Upper lobe of left lung (tissue), 6 donors: ENCODE measurements at regions not wholly inside any gene's neighbourhood (a gene's known extent, or its start where the extent isn't known, plus 50 kb on each side); places are given as distances from the start of the nearest gene placed in this dataset.

ENCODE experiments used
- ATAC-seq, 2 donors: fragments of 200-7000 bp; cut with Tn5 transposase; one replicate each; pipeline ENCODE4 v1.9.1; 2022; ENCODE audit warnings: mild to moderate bottlenecking in 2 of 2, moderate library complexity in 2 of 2; ENCODE audit not compliant: low FRiP score in 2 of 2
- DNase-seq, 2 donors: peaks; one replicate each; pipeline ENCODE4 v3.0.0-alpha.2; 2019 to 2020
- H3K27ac ChIP-seq, 4 donors: fragments of 200-600 bp; sonication (generic); one replicate each; pipeline ENCODE4 v1.5.1; 2016 to 2019
- H3K27me3 ChIP-seq, 4 donors: fragments of 200-600 bp; sonication (generic); one replicate each; pipeline ENCODE4 v1.5.1; 2017 to 2019
- H3K36me3 ChIP-seq, 4 donors: fragments of 200-600 bp; sonication (generic); one replicate each; pipeline ENCODE4 v1.5.1; 2016 to 2019
- H3K4me1 ChIP-seq, 4 donors: fragments of 200-600 bp; sonication (generic); one replicate each; pipeline ENCODE4 v1.5.1; 2018 to 2019
- H3K4me3 ChIP-seq, 4 donors: fragments of 200-600 bp; sonication (generic); one replicate each; pipeline ENCODE4 v1.5.1; 2017 to 2019; ENCODE audit warnings: mild to moderate bottlenecking in 2 of 4, moderate library complexity in 1 of 4
- H3K9me3 ChIP-seq, 4 donors: fragments of 200-600 bp; sonication (generic); one replicate each; pipeline ENCODE4 v1.5.1; 2018 to 2019
- CTCF ChIP-seq, 6 experiments: fragments of 450-650 bp in 4 of 6; fragments of 200-600 bp in 2 of 6; sonication (generic) in 2 of 6; IDR thresholded peaks; one replicate each; pipeline ENCODE4 v1.5.1; 2016 to 2019; ENCODE audit warnings: antibody characterized with exemption in 6 of 6
- EP300 ChIP-seq, 4 donors: sonication (generic); formaldehyde crosslinking; IDR thresholded peaks; one replicate each; pipeline ENCODE4 v1.5.1; 2017; ENCODE audit warnings: antibody characterized with exemption in 4 of 4, control low read depth in 2 of 4
- POLR2A ChIP-seq, 4 donors: fragments of 450-650 bp; IDR thresholded peaks; one replicate each; pipeline ENCODE4 v1.5.1; 2016 to 2017; ENCODE audit warnings: antibody characterized with exemption in 4 of 4, mild to moderate bottlenecking in 2 of 4
- POLR2AphosphoS5 ChIP-seq, 2 donors: sonication (generic); formaldehyde crosslinking; IDR thresholded peaks; one replicate each; pipeline ENCODE4 v1.5.1; 2017; ENCODE audit warnings: antibody characterized with exemption in 2 of 2
- WGBS, 2 donors: methylation state at CpG; one replicate each; pipeline ENCODE4 v1.1.5; 2017 to 2018; 5-methylcytosine and 5-hydroxymethylcytosine counted together
- donor health status: DM: no; HTN: no; CAD: no; lungs with moderate emphysema.
- donor health status: DM: no; HTN: yes; CAD: no; lungs with severe emphysema.

DNA sequence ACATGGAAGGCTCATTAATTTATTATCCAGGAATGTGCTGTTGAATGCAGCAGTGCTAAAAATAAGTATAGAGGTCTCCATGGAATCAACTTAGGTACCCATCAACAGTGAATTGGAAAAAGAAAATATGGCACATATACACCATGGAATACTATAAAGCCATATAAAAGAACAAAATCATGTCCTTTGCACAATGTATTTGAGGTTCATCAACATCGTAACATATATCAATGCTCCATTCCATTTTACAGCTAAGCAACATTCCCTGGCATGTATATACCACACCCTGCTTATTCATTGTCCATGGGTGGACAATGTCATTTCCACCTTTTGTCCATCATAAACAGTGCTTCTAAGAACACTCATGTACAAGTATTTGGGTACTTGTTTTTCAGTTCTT is 147.8 kb upstream of the RASSF8 start:
- Histone ChIP-seq H3K9me3 (no peaks in the 10 kb centered on the region), H3K4me1 (no peaks in the 10 kb centered on the region), H3K4me3 (no peak overlapping the region), H3K36me3 (no peaks in the 10 kb centered on the region), H3K27me3 (no peaks in the 10 kb centered on the region), H3K27ac (no peak overlapping the region)
- DNase-seq, result no peak
- no peak for ATAC-seq
- 85 to 93% methylated on average over 1 of the region's 1 CpG for WGBS, 2 donors
- no peak for TF ChIP-seq EP300 (IDR thresholded peaks at IDR 0.05)
- TF ChIP-seq POLR2A (IDR thresholded peaks at IDR 0.05), result no peak
- TF ChIP-seq CTCF (IDR thresholded peaks at IDR 0.05), result no peak
- no peak for TF ChIP-seq POLR2AphosphoS5 (IDR thresholded peaks at IDR 0.05)

DNA sequence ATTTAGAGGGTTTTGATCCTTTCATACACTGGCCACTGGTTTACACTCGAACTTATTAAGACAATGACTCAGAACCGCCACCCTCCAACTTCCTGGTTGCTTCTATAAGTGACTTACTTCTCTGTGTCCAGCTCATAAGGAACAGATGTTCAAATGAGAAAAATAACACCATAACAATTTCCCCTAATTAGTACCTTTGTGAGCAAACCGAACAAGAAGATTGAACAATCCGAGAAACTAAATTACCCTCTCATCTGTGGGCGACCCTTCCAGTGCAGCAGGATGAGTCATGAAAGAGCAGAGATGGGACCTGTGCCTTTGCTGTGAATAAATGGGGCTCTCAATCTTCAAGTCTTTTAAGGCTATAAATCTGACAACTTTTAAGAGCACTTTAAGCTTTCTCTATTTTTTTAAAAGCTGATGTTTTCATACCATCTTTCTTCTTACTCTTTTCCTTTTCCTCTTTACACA is 146.8 kb upstream of the RASSF8 start:
- WGBS, 2 donors, result 86 to 88% methylated on average over 5 of the region's 5 CpGs
- H3K27ac ChIP-seq, result no peak overlapping the region
- no peaks in the 10 kb centered on the region for H3K36me3 ChIP-seq
- no peaks in the 10 kb centered on the region for H3K27me3 ChIP-seq
- ATAC-seq (no peak), DNase-seq (no peak)
- H3K4me3 ChIP-seq, result no peak overlapping the region
- TF ChIP-seq EP300 (IDR thresholded peaks at IDR 0.05), result no peak
- H3K9me3 ChIP-seq, result no peaks in the 10 kb centered on the region
- no peaks in the 10 kb centered on the region for H3K4me1 ChIP-seq

DNA sequence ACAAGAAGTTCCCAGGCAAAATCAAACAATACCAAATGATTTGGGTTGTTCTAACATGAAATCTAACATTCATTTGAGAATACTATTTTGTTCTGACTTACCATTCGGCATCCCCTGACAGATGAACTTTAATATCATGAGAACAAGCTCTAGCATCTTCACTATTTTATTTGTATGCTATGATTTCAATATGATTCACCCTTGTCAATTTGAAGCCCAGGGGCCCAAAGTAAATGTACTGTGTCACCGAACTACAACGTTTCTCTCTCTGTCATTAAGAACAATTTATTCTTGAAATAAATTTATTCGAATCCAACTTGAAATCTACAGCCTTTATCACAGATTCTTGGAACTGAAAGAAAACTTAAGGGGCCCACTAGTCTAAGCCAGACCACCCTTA is 146.2 kb upstream of the RASSF8 start:
- no peak overlapping the region for H3K4me3 ChIP-seq
- DNase-seq (no peak), ATAC-seq (no peak)
- no peaks in the 10 kb centered on the region for H3K4me1 ChIP-seq
- TF ChIP-seq EP300 (IDR thresholded peaks at IDR 0.05), result no peak
- no peak for TF ChIP-seq CTCF (IDR thresholded peaks at IDR 0.05)
- no peak for TF ChIP-seq POLR2AphosphoS5 (IDR thresholded peaks at IDR 0.05)
- TF ChIP-seq POLR2A (IDR thresholded peaks at IDR 0.05), result no peak
- H3K27me3 ChIP-seq, result no peaks in the 10 kb centered on the region
- no peaks in the 10 kb centered on the region for H3K36me3 ChIP-seq
- WGBS, 2 donors, result 89 to 91% methylated on average over 4 of the region's 4 CpGs
- no peak overlapping the region for H3K27ac ChIP-seq
- H3K9me3 ChIP-seq, result no peaks in the 10 kb centered on the region

DNA sequence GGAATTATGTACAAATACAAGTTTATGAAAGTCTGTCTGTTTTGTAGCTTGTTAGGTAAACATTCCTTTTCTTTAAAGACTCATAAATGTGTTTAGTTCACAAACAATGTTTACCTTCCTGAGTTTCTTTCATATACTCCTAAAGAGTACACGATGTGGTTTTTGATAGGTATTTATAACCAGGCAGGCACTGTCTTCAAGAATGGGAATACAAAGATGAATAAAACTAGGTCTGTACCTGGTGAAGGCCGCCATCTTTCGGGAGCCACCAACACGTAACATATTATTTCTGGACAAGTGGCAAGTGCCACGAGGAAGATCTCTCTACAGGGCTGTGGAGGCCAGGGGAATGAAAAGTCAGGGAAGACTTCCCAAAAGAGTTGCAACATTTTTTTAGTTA is 144.6 kb upstream of the RASSF8 start:
- no peak for TF ChIP-seq POLR2AphosphoS5 (IDR thresholded peaks at IDR 0.05)
- TF ChIP-seq CTCF (IDR thresholded peaks at IDR 0.05), result no peak
- no peak for TF ChIP-seq EP300 (IDR thresholded peaks at IDR 0.05)
- TF ChIP-seq POLR2A (IDR thresholded peaks at IDR 0.05), result no peak
- DNase-seq (no peak), ATAC-seq (no peak)
- Histone ChIP-seq H3K4me3 (no peak overlapping the region), H3K9me3 (no peaks in the 10 kb centered on the region), H3K27ac (no peak overlapping the region), H3K27me3 (no peaks in the 10 kb centered on the region), H3K4me1 (no peaks in the 10 kb centered on the region), H3K36me3 (no peaks in the 10 kb centered on the region)
- 87 to 92% methylated on average over 5 of the region's 5 CpGs for whole genome bisulfite sequencing, 2 donors

GRCh38 chr12:25816637-25817036 is 141.8 kb upstream of the RASSF8 start:
- DNase-seq (no peak), ATAC-seq (no peak)
- no peaks in the 10 kb centered on the region for H3K36me3 ChIP-seq
- no peak for TF ChIP-seq POLR2A (IDR thresholded peaks at IDR 0.05)
- 85 to 95% methylated on average over 3 of the region's 3 CpGs for WGBS, 2 donors
- H3K9me3 ChIP-seq, result no peaks in the 10 kb centered on the region
- H3K4me3 ChIP-seq, result no peak overlapping the region
- no peak overlapping the region for H3K27ac ChIP-seq
- no peaks in the 10 kb centered on the region for H3K27me3 ChIP-seq
- H3K4me1 ChIP-seq, result no peaks in the 10 kb centered on the region

DNA sequence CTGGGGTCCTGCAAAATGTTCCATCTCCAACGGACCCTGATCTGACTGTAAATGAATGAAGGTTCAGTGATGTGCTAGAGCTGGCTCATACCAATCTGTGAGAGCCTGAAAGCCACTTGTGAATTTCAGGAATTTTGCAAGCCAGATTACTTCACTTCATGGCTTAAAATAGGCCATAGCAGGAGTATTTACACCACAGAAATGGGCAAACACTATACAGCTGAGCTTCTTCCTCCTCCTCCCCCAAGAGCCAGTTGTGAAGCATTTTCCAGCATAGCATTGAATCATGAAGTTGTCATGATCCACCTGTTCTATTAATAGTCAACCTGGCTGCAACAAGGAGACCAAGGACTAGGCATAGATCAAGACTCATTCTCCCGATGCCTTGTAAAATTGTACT is 141.3 kb upstream of the RASSF8 start:
- DNase-seq (no peak), ATAC-seq (no peak)
- WGBS, 2 donors, result 84 to 92% methylated on average over 2 of the region's 2 CpGs
- Histone ChIP-seq H3K9me3 (no peaks in the 10 kb centered on the region), H3K4me3 (no peak overlapping the region), H3K4me1 (no peaks in the 10 kb centered on the region), H3K27me3 (no peaks in the 10 kb centered on the region), H3K36me3 (no peaks in the 10 kb centered on the region), H3K27ac (no peak overlapping the region)
- TF ChIP-seq EP300 (IDR thresholded peaks at IDR 0.05) (no peak), POLR2A (IDR thresholded peaks at IDR 0.05) (no peak), CTCF (IDR thresholded peaks at IDR 0.05) (no peak), POLR2AphosphoS5 (IDR thresholded peaks at IDR 0.05) (no peak)
